OCI-LY1 (cell line): ENCODE measurements at regions not wholly inside any gene's neighbourhood (a gene's known extent, or its start where the extent isn't known, plus 50 kb on each side); places are given as distances from the start of the nearest gene placed in this dataset.

ENCODE experiments used
- EZH2 ChIP-seq: fragments of 200-600 bp; sonication (generic), shearing (Covaris generic); IDR thresholded peaks from 2 replicates; pipeline ENCODE4 v1.8.0; 2017; ENCODE audit warnings: borderline replicate concordance, mixed run types, mild to moderate bottlenecking, antibody characterized with exemption, low read length, moderate library complexity, mixed read lengths
- TF ChIP-seq, protein P1 (sequence below): fragments of 200-600 bp; sonication (generic), shearing (Covaris generic); IDR thresholded peaks from 2 replicates; pipeline ENCODE4 v1.5.1; 2017; ENCODE audit warnings: mild to moderate bottlenecking, antibody characterized with exemption, low read length, moderate library complexity, mixed read lengths

GRCh38 chr19:29021232-29021916 is 191.6 kb downstream of the UQCRFS1 start:
- no peak for TF ChIP-seq EZH2
- TF ChIP-seq, protein P1, sequence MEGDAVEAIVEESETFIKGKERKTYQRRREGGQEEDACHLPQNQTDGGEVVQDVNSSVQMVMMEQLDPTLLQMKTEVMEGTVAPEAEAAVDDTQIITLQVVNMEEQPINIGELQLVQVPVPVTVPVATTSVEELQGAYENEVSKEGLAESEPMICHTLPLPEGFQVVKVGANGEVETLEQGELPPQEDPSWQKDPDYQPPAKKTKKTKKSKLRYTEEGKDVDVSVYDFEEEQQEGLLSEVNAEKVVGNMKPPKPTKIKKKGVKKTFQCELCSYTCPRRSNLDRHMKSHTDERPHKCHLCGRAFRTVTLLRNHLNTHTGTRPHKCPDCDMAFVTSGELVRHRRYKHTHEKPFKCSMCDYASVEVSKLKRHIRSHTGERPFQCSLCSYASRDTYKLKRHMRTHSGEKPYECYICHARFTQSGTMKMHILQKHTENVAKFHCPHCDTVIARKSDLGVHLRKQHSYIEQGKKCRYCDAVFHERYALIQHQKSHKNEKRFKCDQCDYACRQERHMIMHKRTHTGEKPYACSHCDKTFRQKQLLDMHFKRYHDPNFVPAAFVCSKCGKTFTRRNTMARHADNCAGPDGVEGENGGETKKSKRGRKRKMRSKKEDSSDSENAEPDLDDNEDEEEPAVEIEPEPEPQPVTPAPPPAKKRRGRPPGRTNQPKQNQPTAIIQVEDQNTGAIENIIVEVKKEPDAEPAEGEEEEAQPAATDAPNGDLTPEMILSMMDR = no peak
